ENCODE measurements at regions not wholly inside any gene's neighbourhood (a gene's known extent, or its start where the extent isn't known, plus 50 kb on each side); places are given as distances from the start of the nearest gene placed in this dataset.

DNA sequence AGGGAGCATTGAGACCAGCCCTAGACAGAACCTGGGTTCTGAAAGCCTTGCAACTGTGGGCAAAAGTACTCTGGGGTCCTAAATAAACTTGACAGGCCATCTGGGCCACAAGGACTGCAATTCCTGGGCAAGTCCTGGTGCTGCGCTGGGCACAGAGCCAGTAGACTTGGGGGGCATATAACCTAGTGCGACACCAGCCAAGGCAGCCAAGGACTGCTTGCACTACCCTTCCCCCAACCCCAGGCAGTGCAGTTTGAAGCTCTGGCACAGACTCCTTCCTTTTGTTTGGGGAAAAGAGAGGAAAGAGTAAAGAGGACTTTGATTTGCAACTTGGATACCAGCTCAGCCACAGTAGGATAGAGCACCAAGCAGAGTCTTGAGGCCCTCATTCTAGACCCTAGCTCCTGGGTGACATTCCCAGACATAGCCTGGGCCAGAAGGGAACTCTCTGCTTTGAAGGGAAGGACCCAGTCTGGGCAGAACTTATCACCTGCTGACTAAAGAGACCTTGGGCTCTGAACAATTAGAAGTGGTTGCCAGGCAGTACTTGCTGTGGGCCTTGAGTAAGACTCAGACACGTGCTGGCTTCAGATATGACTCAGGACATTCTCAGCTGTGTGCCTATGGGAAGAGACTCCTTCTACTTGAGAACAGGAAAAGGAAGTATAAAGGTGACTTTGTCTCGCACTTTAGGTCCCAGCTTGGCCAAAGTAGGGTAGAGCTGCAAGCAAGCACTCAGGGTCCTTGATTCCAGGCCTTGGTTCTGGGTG is 522.8 kb downstream of the GLUD2 start:
- TF ChIP-seq, protein P1, sequence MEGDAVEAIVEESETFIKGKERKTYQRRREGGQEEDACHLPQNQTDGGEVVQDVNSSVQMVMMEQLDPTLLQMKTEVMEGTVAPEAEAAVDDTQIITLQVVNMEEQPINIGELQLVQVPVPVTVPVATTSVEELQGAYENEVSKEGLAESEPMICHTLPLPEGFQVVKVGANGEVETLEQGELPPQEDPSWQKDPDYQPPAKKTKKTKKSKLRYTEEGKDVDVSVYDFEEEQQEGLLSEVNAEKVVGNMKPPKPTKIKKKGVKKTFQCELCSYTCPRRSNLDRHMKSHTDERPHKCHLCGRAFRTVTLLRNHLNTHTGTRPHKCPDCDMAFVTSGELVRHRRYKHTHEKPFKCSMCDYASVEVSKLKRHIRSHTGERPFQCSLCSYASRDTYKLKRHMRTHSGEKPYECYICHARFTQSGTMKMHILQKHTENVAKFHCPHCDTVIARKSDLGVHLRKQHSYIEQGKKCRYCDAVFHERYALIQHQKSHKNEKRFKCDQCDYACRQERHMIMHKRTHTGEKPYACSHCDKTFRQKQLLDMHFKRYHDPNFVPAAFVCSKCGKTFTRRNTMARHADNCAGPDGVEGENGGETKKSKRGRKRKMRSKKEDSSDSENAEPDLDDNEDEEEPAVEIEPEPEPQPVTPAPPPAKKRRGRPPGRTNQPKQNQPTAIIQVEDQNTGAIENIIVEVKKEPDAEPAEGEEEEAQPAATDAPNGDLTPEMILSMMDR (IDR thresholded peaks at IDR 0.05) = no peak
- no peak for TF ChIP-seq POLR2A (IDR thresholded peaks at IDR 0.05)
